Mesothelial cell of epicardium (in vitro differentiated cells): ENCODE measurements at regions not wholly inside any gene's neighbourhood (a gene's known extent, or its start where the extent isn't known, plus 50 kb on each side); places are given as distances from the start of the nearest gene placed in this dataset.
"Not testable (repeated sequence)": the region's sequence is repeated elsewhere in the genome, so short reads cannot be mapped to it uniquely, and the experiment has no call there.

Experiments
- DNase-seq, 2 experiments: peaks; one replicate each; pipeline ENCODE4 v3.0.0; 2021; ENCODE audit warnings: low spot score in 2 of 2; ENCODE audit not compliant: unreplicated experiment in 2 of 2
- H3K27ac Mint-ChIP-seq: 2 replicates; pipeline ENCODE4 v1.8.0; 2021; ENCODE audit warnings: mixed read lengths
- H3K27me3 Mint-ChIP-seq: 2 replicates; pipeline ENCODE4 v1.8.0; 2021; ENCODE audit warnings: low read depth, mixed read lengths
- H3K36me3 Mint-ChIP-seq: 2 replicates; pipeline ENCODE4 v1.8.0; 2021; ENCODE audit warnings: mixed read lengths
- H3K4me1 Mint-ChIP-seq: 2 replicates; pipeline ENCODE4 v1.8.0; 2021; ENCODE audit warnings: mixed read lengths
- H3K4me3 Mint-ChIP-seq: 2 replicates; pipeline ENCODE4 v1.8.0; 2021; ENCODE audit warnings: mild to moderate bottlenecking, moderate library complexity, mixed read lengths
- H3K9me3 Mint-ChIP-seq: 2 replicates; pipeline ENCODE4 v1.8.0; 2021; ENCODE audit warnings: mixed read lengths
- TF ChIP-seq, protein P1 (sequence below): fragments of 200-600 bp; sonication (generic); IDR thresholded peaks from one replicate; pipeline ENCODE4 v1.5.0; 2021; ENCODE audit warnings: antibody characterized with exemption; ENCODE audit not compliant: unreplicated experiment

DNA sequence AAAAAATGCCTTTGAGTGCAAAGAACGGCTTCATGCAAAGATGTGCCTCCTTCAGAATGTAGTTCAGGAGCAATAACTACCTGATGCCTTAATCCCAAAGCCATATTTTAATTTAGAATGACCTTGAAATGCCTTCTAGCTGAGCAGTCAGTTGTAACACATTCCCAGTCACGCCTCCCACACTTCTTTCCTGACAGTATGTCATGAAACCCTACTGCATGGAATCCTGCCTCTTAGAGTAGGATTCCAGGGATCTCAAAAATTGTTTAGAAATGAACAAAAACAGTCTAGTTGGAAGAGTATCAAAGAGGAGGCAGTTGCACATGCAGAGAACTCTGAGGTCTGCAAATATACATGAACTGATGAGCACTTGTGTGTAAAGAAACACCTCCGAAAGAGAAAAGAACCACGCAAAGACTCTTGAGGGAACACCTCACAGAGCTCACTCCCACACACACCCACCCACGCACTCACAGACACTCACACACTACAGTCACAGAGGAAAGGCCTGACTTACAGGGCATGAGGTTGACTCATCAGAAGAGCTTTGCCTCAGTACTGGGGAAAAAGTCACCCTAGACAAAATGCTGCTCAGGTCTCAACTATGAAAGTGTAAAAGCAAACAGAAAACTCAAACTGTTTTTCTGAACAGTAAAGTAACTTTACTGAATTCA is 77.4 kb downstream of the GGTLC2 start:
- H3K9me3 Mint-ChIP-seq: no peaks in the 10 kb centered on the region
- peaks cover 88% of the 10 kb centered on the region for H3K27me3 Mint-ChIP-seq

GRCh38 chr22:22728382-22728781 is 84.0 kb downstream of the GGTLC2 start:
- Mint-ChIP-seq H3K4me3 (no peak overlapping the region), H3K36me3 (no peaks in the 10 kb centered on the region), H3K9me3 (no peaks in the 10 kb centered on the region), H3K27ac (no peak overlapping the region), H3K27me3 (peaks cover 80% of the 10 kb centered on the region), H3K4me1 (peaks cover 5% of the 10 kb centered on the region)
- TF ChIP-seq, protein P1, sequence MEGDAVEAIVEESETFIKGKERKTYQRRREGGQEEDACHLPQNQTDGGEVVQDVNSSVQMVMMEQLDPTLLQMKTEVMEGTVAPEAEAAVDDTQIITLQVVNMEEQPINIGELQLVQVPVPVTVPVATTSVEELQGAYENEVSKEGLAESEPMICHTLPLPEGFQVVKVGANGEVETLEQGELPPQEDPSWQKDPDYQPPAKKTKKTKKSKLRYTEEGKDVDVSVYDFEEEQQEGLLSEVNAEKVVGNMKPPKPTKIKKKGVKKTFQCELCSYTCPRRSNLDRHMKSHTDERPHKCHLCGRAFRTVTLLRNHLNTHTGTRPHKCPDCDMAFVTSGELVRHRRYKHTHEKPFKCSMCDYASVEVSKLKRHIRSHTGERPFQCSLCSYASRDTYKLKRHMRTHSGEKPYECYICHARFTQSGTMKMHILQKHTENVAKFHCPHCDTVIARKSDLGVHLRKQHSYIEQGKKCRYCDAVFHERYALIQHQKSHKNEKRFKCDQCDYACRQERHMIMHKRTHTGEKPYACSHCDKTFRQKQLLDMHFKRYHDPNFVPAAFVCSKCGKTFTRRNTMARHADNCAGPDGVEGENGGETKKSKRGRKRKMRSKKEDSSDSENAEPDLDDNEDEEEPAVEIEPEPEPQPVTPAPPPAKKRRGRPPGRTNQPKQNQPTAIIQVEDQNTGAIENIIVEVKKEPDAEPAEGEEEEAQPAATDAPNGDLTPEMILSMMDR: no peak
- DNase-seq: no peak

More for the DNA sequence above, 77.4 kb downstream of the GGTLC2 start:
- peaks cover under 1% of the 10 kb centered on the region for H3K4me1 Mint-ChIP-seq
- TF ChIP-seq, protein P1: no peak
- H3K27ac Mint-ChIP-seq: no peak overlapping the region
- DNase-seq: no peak
- no peaks in the 10 kb centered on the region for H3K36me3 Mint-ChIP-seq
- H3K4me3 Mint-ChIP-seq: no peak overlapping the region

DNA sequence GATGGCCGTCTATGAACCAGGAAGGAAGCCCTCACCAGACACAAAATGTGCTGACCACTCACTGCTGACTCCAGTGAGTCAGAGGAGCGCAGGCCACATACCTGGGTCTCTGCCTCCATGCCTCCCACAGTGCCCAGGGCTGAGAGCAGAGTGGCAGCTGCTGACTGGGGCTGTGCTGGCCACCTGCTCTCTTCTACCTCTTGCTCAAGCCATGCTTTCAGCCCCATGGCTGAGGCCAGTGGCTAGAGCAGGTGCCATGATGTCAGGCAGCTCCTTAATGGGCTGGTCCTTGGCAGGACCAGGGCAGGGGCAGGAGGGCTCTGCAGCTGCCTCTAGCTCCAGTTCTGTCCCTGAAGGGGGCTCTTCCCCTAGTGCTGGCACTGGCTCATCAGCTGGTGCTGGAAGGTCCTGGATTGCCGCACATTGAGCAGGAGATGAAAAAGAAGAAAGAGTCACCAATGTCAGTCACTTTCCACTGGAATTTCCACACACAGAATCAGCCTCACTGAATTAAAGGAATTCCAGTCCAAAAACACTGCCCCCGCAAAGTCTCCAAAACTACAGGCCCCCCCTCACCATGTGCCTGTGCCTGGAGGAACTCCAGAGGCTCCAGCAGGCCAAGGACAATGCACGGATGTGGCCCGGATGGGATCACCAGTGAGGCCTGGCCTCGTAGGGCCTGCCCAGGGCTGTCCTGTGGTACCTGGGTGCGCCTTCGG is 86.4 kb downstream of the GGTLC2 start:
- TF ChIP-seq, protein P1: no peak
- Mint-ChIP-seq H3K9me3 (no peaks in the 10 kb centered on the region), H3K4me3 (no peak overlapping the region), H3K4me1 (peaks cover 5% of the 10 kb centered on the region), H3K27me3 (peaks cover 77% of the 10 kb centered on the region), H3K27ac (no peak overlapping the region), H3K36me3 (no peaks in the 10 kb centered on the region)
- DNase-seq: no peak

- Mint-ChIP-seq H3K36me3 (no peaks in the 10 kb centered on the region), H3K27me3 (peaks cover 76% of the 10 kb centered on the region), H3K9me3 (no peaks in the 10 kb centered on the region), H3K27ac (no peak overlapping the region), H3K4me1 (peaks cover 5% of the 10 kb centered on the region), H3K4me3 (no peak overlapping the region)
- TF ChIP-seq, protein P1: no peak
- DNase-seq: no peak
Measured at GRCh38 chr22:22731374-22731676, 86.9 kb downstream of the GGTLC2 start.

DNA sequence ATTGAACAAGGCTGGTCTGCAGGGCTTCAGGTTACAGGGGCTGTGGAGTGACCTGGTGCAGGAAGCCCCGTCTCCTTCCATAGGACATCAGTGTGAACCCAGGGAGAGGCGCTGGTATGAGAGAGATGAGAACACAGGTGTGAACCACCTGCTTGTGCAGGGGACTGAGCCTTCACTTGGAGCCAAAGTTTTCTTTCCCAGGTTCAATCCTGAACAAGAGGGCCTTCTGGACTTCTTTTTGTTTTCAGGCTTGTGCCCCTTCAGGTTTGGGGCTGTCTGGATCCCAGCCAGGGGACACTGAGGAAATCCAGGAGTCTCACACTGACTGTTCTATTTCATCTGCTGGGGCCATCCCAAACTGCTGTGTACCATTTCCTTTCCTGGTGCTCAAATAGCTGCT is 88.6 kb downstream of the GGTLC2 start:
- H3K4me3 Mint-ChIP-seq, H3K9me3 Mint-ChIP-seq, H3K4me1 Mint-ChIP-seq, H3K36me3 Mint-ChIP-seq, H3K27ac Mint-ChIP-seq, DNase-seq: not testable (repeated sequence)
- peaks cover 78% of the 10 kb centered on the region for H3K27me3 Mint-ChIP-seq

DNA sequence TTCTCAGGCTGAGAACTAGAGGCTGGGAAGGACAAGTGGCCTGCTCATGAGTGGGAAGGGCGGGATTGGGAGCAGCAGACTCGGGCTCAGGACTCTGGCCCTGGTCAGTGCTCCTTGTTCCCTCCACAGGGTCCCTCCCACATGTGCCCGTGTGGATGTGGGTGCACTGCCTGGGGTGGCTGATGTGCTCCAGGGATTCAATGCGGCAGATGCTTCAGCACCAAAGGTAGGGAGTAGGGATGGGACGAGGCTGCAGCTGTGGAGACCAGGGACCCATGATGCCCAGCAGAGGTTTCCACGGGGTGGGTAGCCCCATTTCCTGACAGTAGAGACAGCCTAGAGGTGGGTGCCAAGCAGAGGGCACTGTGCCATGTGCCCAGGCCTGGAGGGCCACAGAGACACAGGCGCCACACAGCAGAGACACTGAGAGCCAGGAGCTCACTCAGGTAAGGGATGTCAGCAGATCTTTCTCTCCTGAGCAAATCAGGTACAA is 89.5 kb downstream of the GGTLC2 start:
- peaks cover 81% of the 10 kb centered on the region for H3K27me3 Mint-ChIP-seq
- DNase-seq: no peak
- H3K27ac Mint-ChIP-seq: no peak overlapping the region
- no peaks in the 10 kb centered on the region for H3K4me1 Mint-ChIP-seq
- TF ChIP-seq, protein P1: no peak
- no peaks in the 10 kb centered on the region for H3K36me3 Mint-ChIP-seq
- H3K4me3 Mint-ChIP-seq: no peak overlapping the region
- H3K9me3 Mint-ChIP-seq: no peaks in the 10 kb centered on the region

DNA sequence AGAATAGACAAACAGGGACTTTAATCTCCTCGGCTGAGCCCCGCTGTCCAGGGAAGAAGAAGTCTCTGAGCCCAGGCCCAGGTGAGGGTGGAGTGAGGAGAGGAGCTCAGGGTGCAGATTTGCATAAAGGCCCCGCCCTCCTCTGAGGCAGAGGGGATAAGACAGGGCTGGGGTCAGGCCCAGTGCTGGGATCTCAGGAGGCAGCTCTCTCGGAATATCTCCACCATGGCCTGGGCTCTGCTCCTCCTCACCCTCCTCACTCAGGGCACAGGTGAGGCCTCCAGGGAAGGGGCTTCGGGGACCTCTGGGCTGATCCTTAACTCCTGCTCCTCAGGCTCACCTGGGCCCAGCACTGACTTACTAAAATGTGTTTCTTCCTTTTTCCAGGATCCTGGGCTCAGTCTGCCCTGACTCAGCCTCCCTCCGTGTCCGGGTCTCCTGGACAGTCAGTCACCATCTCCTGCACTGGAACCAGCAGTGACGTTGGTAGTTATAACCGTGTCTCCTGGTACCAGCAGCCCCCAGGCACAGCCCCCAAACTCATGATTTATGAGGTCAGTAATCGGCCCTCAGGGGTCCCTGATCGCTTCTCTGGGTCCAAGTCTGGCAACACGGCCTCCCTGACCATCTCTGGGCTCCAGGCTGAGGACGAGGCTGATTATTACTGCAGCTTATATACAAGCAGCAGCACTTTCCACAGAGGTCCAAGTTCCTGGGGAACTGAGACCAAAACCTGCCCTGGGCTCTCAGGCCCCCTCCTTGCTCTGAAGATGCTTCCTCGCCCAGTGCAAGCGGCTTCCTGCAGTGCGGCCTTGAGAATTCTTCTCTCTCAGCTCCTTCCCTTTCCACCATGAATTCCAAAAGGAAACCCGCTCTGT is 90.2 kb downstream of the GGTLC2 start:
- not testable (repeated sequence) for H3K36me3 Mint-ChIP-seq, H3K9me3 Mint-ChIP-seq, H3K4me3 Mint-ChIP-seq, DNase-seq, H3K4me1 Mint-ChIP-seq, H3K27ac Mint-ChIP-seq
- H3K27me3 Mint-ChIP-seq: peaks cover 81% of the 10 kb centered on the region

- not testable (repeated sequence) for H3K27ac Mint-ChIP-seq, H3K4me3 Mint-ChIP-seq, H3K4me1 Mint-ChIP-seq, H3K9me3 Mint-ChIP-seq, DNase-seq, H3K36me3 Mint-ChIP-seq
- H3K27me3 Mint-ChIP-seq: peaks cover 81% of the 10 kb centered on the region
Measured at GRCh38 chr22:22735276-22735675, 90.9 kb downstream of the GGTLC2 start.
